Spleen (tissue), 7 donors: ENCODE measurements at regions not wholly inside any gene's neighbourhood (a gene's known extent, or its start where the extent isn't known, plus 50 kb on each side); places are given as distances from the start of the nearest gene placed in this dataset.

Experiments used
- POLR2AphosphoS5 ChIP-seq, 3 donors: sonication (generic); formaldehyde crosslinking; IDR thresholded peaks; one replicate each; pipeline ENCODE4 v1.5.1; 2017; ENCODE audit warnings: antibody characterized with exemption in 3 of 3
- TF ChIP-seq, protein P1 (sequence below), 11 experiments: fragments of 200-600 bp in 7 of 11; fragments of 450-650 bp in 4 of 11; sonication (generic) in 4 of 11; IDR thresholded peaks in 8 of 11; conservative IDR thresholded peaks in 3 of 11; 1 replicate in 7 of 11; 2 replicates in 4 of 11; pipeline versions ENCODE4 v1.4.0 to v1.8.0; 2016 to 2021; ENCODE audit warnings: antibody characterized with exemption in 11 of 11, inconsistent platforms in 4 of 11, mild to moderate bottlenecking in 1 of 11
- donor health status: DM: no; HTN: no; CAD: no; lungs with moderate emphysema.
- donor health status: DM: no; HTN: no; CAD: no.
- donor health status: DM: no; HTN: no; CAD: no.

DNA sequence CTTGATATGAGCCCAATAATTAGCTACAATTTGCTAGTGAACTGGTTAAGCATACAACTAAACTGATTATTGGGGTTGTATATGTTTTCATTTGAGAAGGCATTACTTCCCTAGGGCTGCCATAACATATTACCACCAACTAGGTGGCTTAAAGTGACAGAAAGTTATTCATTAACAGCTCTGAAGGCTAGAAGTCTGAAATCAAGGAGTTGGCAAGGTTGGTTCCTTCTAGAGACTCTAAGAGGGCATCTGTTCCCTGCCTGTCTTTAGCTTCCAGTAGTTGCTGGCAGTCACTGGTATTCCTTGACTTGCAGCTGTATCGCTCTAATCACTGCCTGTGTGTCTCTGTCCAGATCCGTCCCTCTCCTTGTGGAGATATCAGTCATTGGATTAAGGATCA is 86.3 kb downstream of the LHX9 start:
- TF ChIP-seq POLR2AphosphoS5 (IDR thresholded peaks at IDR 0.05), result no peak
- TF ChIP-seq, protein P1, sequence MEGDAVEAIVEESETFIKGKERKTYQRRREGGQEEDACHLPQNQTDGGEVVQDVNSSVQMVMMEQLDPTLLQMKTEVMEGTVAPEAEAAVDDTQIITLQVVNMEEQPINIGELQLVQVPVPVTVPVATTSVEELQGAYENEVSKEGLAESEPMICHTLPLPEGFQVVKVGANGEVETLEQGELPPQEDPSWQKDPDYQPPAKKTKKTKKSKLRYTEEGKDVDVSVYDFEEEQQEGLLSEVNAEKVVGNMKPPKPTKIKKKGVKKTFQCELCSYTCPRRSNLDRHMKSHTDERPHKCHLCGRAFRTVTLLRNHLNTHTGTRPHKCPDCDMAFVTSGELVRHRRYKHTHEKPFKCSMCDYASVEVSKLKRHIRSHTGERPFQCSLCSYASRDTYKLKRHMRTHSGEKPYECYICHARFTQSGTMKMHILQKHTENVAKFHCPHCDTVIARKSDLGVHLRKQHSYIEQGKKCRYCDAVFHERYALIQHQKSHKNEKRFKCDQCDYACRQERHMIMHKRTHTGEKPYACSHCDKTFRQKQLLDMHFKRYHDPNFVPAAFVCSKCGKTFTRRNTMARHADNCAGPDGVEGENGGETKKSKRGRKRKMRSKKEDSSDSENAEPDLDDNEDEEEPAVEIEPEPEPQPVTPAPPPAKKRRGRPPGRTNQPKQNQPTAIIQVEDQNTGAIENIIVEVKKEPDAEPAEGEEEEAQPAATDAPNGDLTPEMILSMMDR (IDR thresholded peaks at IDR 0.05 in 8 of 11, conservative IDR thresholded peaks at IDR 0.05 in 3 of 11), result no peak
